Transverse colon (tissue), 1 donor: ENCODE measurements at regions not wholly inside any gene's neighbourhood (a gene's known extent, or its start where the extent isn't known, plus 50 kb on each side); places are given as distances from the start of the nearest gene placed in this dataset.

ENCODE experiments used
- EP300 ChIP-seq: sonication (generic); formaldehyde crosslinking; IDR thresholded peaks from one replicate; pipeline ENCODE4 v1.6.1; 2017; ENCODE audit warnings: antibody characterized with exemption, low read depth
- POLR2A ChIP-seq: fragments of 450-650 bp; IDR thresholded peaks from one replicate; pipeline ENCODE4 v1.6.1; 2016; ENCODE audit warnings: antibody characterized with exemption, mild to moderate bottlenecking, moderate library complexity

DNA sequence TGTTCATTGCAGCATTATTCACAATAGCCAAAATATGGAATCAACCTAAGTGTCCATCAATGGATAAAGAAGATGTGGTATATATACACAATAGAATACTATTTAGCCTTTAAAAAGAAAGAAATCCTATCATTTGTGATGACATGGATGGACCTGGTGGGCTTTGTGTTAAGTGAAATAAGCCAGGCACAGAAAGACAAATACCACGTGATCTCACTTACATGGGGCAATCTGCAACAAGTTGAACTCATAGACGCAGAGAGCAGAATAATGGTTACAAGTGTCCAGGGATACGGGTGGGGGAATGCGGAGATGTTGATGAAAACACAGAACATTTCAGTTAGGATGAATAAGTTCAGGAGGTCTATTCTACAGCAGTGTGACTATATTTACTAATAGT is 66.4 kb upstream of the ALDH1B1 start:
- TF ChIP-seq POLR2A (no peak), EP300 (no peak)
